IPS-20b (cell line): ENCODE measurements at regions not wholly inside any gene's neighbourhood (a gene's known extent, or its start where the extent isn't known, plus 50 kb on each side); places are given as distances from the start of the nearest gene placed in this dataset.
"Not testable (repeated sequence)": the region's sequence is repeated elsewhere in the genome, so short reads cannot be mapped to it uniquely, and the experiment has no call there.

Source experiments
- H3K27ac ChIP-seq: one replicate; pipeline ENCODE4 v1.5.1; 2013; ENCODE audit warnings: low read length
- H3K27me3 ChIP-seq: 2 replicates; pipeline ENCODE4 v1.6.1; 2013; ENCODE audit warnings: mild to moderate bottlenecking, low read length, inconsistent platforms; ENCODE audit not compliant: insufficient read depth
- H3K36me3 ChIP-seq: 2 replicates; pipeline ENCODE4 v1.6.1; 2013; ENCODE audit warnings: low read depth, mild to moderate bottlenecking, inconsistent platforms, low read length, moderate library complexity; ENCODE audit not compliant: insufficient read depth
- H3K4me1 ChIP-seq: 2 replicates; pipeline ENCODE4 v1.6.1; 2013; ENCODE audit warnings: mild to moderate bottlenecking, control low read depth, inconsistent platforms, low read length, moderate library complexity; ENCODE audit not compliant: insufficient read depth
- H3K4me3 ChIP-seq: 2 replicates; pipeline ENCODE4 v1.5.1; 2013; ENCODE audit warnings: mild to moderate bottlenecking, low read length, inconsistent platforms
- H3K9ac ChIP-seq: 2 replicates; pipeline ENCODE4 v1.6.1; 2013; ENCODE audit warnings: low read depth, mild to moderate bottlenecking, inconsistent platforms, low read length, moderate library complexity
- H3K9me3 ChIP-seq: 2 replicates; pipeline ENCODE4 v1.6.1; 2013; ENCODE audit warnings: mild to moderate bottlenecking, low read depth, low read length, inconsistent platforms; ENCODE audit not compliant: insufficient read depth

DNA sequence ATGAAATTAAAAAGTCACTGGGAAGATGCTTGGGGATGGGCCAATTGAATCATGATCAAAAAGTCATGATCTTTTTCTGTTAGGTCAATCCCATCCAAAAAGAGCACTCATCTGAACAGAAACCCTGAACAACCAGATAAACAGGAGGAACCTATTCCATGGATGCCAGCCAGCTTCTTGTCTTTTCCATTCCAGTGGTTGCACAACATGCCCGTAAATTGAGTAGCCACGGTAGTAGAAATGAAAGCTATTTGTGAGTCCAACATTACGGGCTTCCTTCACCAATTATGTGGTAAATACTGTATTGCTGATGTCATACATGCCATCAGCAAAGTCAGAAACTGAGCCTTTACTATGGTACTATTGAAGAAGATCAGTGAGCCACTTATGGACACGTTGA lies 982.4 kb upstream of the HS3ST1 start:
- Histone ChIP-seq H3K4me3 (no peak overlapping the region), H3K9me3 (no peaks in the 10 kb centered on the region), H3K4me1 (no peaks in the 10 kb centered on the region), H3K36me3 (no peaks in the 10 kb centered on the region), H3K27me3 (no peaks in the 10 kb centered on the region), H3K9ac (no peak overlapping the region), H3K27ac (no peak overlapping the region)

- H3K27ac ChIP-seq, result no peak overlapping the region
- H3K4me3 ChIP-seq, result no peak overlapping the region
- H3K9me3 ChIP-seq, result no peaks in the 10 kb centered on the region
- H3K4me1 ChIP-seq, result no peaks in the 10 kb centered on the region
- no peaks in the 10 kb centered on the region for H3K36me3 ChIP-seq
- H3K27me3 ChIP-seq, result no peaks in the 10 kb centered on the region
- H3K9ac ChIP-seq, result no peak overlapping the region
Measured at GRCh38 chr4:12409507-12410190, 981.0 kb upstream of the HS3ST1 start.

- Histone ChIP-seq H3K36me3 (no peaks in the 10 kb centered on the region), H3K4me3 (no peak overlapping the region), H3K27ac (no peak overlapping the region), H3K4me1 (no peaks in the 10 kb centered on the region), H3K27me3 (no peaks in the 10 kb centered on the region), H3K9ac (no peak overlapping the region), H3K9me3 (no peaks in the 10 kb centered on the region)
Measured at GRCh38 chr4:12408364-12408763, 979.7 kb upstream of the HS3ST1 start.

DNA sequence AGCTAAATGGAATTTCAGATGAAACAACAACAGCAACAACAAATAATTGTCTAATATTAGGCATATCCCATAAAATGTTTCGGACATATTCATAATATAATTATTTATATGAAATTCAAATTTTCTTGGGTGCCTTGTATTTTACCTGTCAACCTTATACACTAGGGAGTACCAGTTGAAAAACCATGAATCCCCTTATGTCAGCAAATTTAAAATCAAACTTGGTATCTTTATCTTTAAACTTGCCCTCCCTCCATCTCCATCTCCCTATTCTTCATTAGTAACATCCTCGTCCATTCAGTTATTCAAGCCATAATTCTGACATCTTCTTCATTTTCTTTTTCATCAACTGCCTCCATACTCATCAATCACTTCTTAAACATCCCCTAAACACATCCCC lies 974.5 kb upstream of the HS3ST1 start:
- Histone ChIP-seq H3K36me3 (no peaks in the 10 kb centered on the region), H3K27me3 (no peaks in the 10 kb centered on the region), H3K9ac (no peak overlapping the region), H3K27ac (no peak overlapping the region), H3K9me3 (no peaks in the 10 kb centered on the region), H3K4me3 (no peak overlapping the region), H3K4me1 (no peaks in the 10 kb centered on the region)

DNA sequence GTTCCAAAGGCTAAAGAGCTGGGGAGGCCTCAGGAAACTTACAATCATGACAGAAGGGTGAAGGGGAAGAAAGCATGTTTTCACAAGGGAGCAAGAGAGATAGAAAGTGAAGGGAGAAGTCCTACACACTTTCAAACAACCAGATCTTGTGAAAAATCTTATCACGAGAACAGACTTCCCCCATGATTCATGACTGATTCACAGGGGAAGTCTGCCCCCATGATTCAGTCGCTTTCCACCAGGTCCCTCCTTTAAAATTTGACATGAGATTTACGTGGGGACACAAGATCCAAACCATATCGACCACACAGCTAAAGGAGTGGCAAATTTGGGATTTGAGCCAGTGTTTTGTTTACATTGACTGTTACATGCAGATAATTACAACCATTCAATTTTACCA lies 971.1 kb upstream of the HS3ST1 start:
- H3K4me1 ChIP-seq, result no peaks in the 10 kb centered on the region

DNA sequence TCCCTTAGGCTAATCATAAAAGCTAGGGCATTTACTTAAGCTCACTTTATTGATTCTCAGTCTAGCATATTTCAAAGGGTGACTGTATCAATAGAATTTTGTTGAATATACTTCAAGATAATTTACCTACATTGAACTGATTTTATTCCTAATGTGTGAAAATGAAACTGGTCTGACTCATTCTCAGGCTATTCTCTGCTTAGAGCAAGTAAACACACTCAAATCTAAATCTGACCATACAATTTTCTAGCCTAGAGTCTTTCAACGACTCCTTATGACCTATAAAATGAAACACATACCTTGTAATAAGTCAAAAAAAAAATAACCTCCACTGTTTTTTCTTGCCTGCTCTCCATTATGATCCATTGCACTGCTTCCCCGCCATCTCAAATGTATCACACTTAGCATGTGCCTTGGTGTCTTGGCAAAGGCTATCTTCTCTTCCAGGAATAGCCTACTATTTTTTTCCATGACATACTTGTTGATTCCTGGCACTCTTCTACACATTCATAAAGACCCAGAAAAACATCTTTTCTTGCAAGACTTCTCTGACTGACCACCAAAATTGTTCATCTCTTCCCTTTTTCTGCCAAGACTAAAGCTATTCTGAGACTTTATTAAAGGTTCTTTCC lies 965.1 kb upstream of the HS3ST1 start:
- Histone ChIP-seq H3K9ac (no peak overlapping the region), H3K9me3 (no peaks in the 10 kb centered on the region), H3K27me3 (no peaks in the 10 kb centered on the region), H3K27ac (no peak overlapping the region), H3K4me1 (no peaks in the 10 kb centered on the region), H3K4me3 (no peak overlapping the region), H3K36me3 (no peaks in the 10 kb centered on the region)

More for the DNA sequence above, 971.1 kb upstream of the HS3ST1 start:
- Histone ChIP-seq H3K27me3 (no peaks in the 10 kb centered on the region), H3K36me3 (no peaks in the 10 kb centered on the region), H3K9me3 (no peaks in the 10 kb centered on the region), H3K9ac (no peak overlapping the region), H3K27ac (no peak overlapping the region), H3K4me3 (no peak overlapping the region)

- H3K9ac ChIP-seq, result no peak overlapping the region
Measured at GRCh38 chr4:12389604-12390003, 960.9 kb upstream of the HS3ST1 start.

GRCh38 chr4:12382567-12382966 lies 953.9 kb upstream of the HS3ST1 start:
- Histone ChIP-seq H3K4me3 (no peak overlapping the region), H3K36me3 (no peaks in the 10 kb centered on the region), H3K9me3 (peaks cover 15% of the 10 kb centered on the region), H3K4me1 (no peaks in the 10 kb centered on the region), H3K9ac (no peak overlapping the region), H3K27ac (no peak overlapping the region), H3K27me3 (no peaks in the 10 kb centered on the region)

More at GRCh38 chr4:12389604-12390003, 960.9 kb upstream of the HS3ST1 start:
- Histone ChIP-seq H3K27ac (no peak overlapping the region), H3K4me3 (no peak overlapping the region), H3K4me1 (no peaks in the 10 kb centered on the region), H3K36me3 (no peaks in the 10 kb centered on the region), H3K9me3 (no peaks in the 10 kb centered on the region), H3K27me3 (no peaks in the 10 kb centered on the region)

DNA sequence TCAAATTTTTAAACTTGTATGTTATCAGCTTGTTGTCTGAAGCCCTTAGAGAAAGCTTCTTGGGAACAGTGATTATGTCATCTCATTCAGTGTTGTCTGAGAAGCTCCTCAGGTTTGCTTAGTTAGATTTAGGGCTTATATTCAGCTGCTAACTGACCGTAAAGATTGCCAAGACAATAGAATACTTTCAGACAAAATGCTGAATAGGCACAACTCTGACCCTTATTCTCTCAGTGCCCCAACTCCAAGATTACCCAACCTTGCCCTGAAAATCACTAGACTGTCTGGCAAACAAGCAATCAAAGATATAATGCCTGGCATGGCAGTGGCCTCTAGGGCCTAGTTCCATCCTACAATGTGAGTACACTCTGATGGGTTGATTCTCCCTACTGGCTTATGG lies 950.5 kb upstream of the HS3ST1 start:
- H3K27ac ChIP-seq, result no peak overlapping the region
- H3K9me3 ChIP-seq, result peaks cover 15% of the 10 kb centered on the region
- H3K4me1 ChIP-seq, result no peaks in the 10 kb centered on the region
- no peak overlapping the region for H3K9ac ChIP-seq
- no peaks in the 10 kb centered on the region for H3K36me3 ChIP-seq
- H3K4me3 ChIP-seq, result no peak overlapping the region
- no peaks in the 10 kb centered on the region for H3K27me3 ChIP-seq

GRCh38 chr4:12375805-12376204 lies 947.1 kb upstream of the HS3ST1 start:
- Histone ChIP-seq H3K4me3 (no peak overlapping the region), H3K27me3 (no peaks in the 10 kb centered on the region), H3K36me3 (no peaks in the 10 kb centered on the region), H3K4me1 (no peaks in the 10 kb centered on the region), H3K27ac (no peak overlapping the region), H3K9ac (no peak overlapping the region), H3K9me3 (no peaks in the 10 kb centered on the region)

DNA sequence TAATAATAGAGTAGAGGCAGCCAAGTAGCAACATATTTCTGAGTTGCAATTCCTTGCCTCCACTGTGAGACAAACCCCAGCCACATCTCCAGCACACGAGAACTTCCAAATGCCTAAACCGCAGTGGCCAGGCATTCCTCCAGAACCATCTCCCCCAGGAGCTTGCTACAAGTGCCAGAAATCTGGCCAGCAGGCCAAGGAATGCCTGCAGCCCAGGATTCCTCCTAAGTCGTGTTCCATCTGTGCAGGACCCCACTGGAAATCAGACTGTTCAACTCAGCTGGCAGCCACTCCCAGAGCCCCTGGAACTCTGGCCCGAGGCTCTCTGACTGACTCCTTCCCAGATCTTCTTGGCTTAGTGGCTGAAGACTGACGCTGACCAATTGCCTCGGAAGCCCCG lies 937.2 kb upstream of the HS3ST1 start:
- not testable (repeated sequence) for H3K27me3 ChIP-seq, H3K36me3 ChIP-seq, H3K9me3 ChIP-seq, H3K27ac ChIP-seq, H3K9ac ChIP-seq, H3K4me3 ChIP-seq
- H3K4me1 ChIP-seq, result peaks cover 19% of the 10 kb centered on the region

- H3K4me3 ChIP-seq, result no peak overlapping the region
- peaks cover 19% of the 10 kb centered on the region for H3K4me1 ChIP-seq
- H3K9ac ChIP-seq, result no peak overlapping the region
- no peaks in the 10 kb centered on the region for H3K27me3 ChIP-seq
- no peak overlapping the region for H3K27ac ChIP-seq
- H3K9me3 ChIP-seq, result no peaks in the 10 kb centered on the region
- no peaks in the 10 kb centered on the region for H3K36me3 ChIP-seq
Measured at GRCh38 chr4:12360391-12360790, 931.7 kb upstream of the HS3ST1 start.
